Loucy (cell line): ENCODE measurements at regions not wholly inside any gene's neighbourhood (a gene's known extent, or its start where the extent isn't known, plus 50 kb on each side); places are given as distances from the start of the nearest gene placed in this dataset.
"Not testable (repeated sequence)": the region's sequence is repeated elsewhere in the genome, so short reads cannot be mapped to it uniquely, and the experiment has no call there.

Experiments used
- H2AFZ ChIP-seq: fragments of 200-600 bp; sonication (generic); 2 replicates; pipeline ENCODE4 v1.6.0; 2016; ENCODE audit warnings: antibody characterized with exemption, mild to moderate bottlenecking, low read length, moderate library complexity
- H3F3A ChIP-seq: fragments of 200-600 bp; 2 replicates; pipeline ENCODE4 v1.6.0; 2016; ENCODE audit warnings: antibody characterized with exemption, low read depth, mild to moderate bottlenecking
- H3K27me3 ChIP-seq: fragments of 200-600 bp; sonication (generic); 2 replicates; pipeline ENCODE4 v1.6.1; 2014; ENCODE audit warnings: low read length, mild to moderate bottlenecking; ENCODE audit not compliant: insufficient read depth, poor library complexity, severe bottlenecking
- H3K36me3 ChIP-seq: fragments of 200-600 bp; sonication (generic); 2 replicates; pipeline ENCODE4 v1.6.1; 2016; ENCODE audit warnings: low read length; ENCODE audit not compliant: insufficient read depth
- H3K4me1 ChIP-seq: fragments of 200-600 bp; sonication (generic); 2 replicates; pipeline ENCODE4 v1.5.1; 2014; ENCODE audit warnings: low read length, mild to moderate bottlenecking; ENCODE audit not compliant: insufficient read depth, poor library complexity, severe bottlenecking
- H3K4me2 ChIP-seq: fragments of 200-600 bp; sonication (generic); 2 replicates; pipeline ENCODE4 v1.6.0; 2014; ENCODE audit warnings: antibody characterized with exemption, low read length, low read depth, mild to moderate bottlenecking; ENCODE audit not compliant: poor library complexity, severe bottlenecking
- H3K4me3 ChIP-seq: fragments of 200-600 bp; sonication (generic); 2 replicates; pipeline ENCODE4 v1.5.1; 2014; ENCODE audit warnings: low read length, mild to moderate bottlenecking, mixed read lengths; ENCODE audit not compliant: poor library complexity, severe bottlenecking
- H3K79me2 ChIP-seq: fragments of 200-600 bp; sonication (generic); 2 replicates; pipeline ENCODE4 v1.6.1; 2014; ENCODE audit warnings: low read length; ENCODE audit not compliant: insufficient read depth
- H3K9ac ChIP-seq: fragments of 200-600 bp; sonication (generic); 2 replicates; pipeline ENCODE4 v1.6.0; 2014; ENCODE audit warnings: mild to moderate bottlenecking, low read depth, low read length, moderate library complexity; ENCODE audit not compliant: poor library complexity, severe bottlenecking
- H3K9me2 ChIP-seq: fragments of 200-600 bp; sonication (generic); replicated peaks from 2 replicates; pipeline ENCODE4 v1.6.1; 2016; ENCODE audit warnings: low read depth, low read length, mixed read lengths
- H3K9me3 ChIP-seq: fragments of 200-600 bp; sonication (generic); 2 replicates; pipeline ENCODE4 v1.6.1; 2014; ENCODE audit warnings: mild to moderate bottlenecking, antibody characterized with exemption, low read length, low read depth; ENCODE audit not compliant: insufficient read depth
- H4K20me1 ChIP-seq: fragments of 200-600 bp; sonication (generic); 2 replicates; pipeline ENCODE4 v1.6.0; 2014; ENCODE audit warnings: antibody characterized with exemption, low read length, mild to moderate bottlenecking; ENCODE audit not compliant: insufficient read depth, poor library complexity, severe bottlenecking
- CTCF ChIP-seq: fragments of 200-600 bp; sonication (generic); conservative IDR thresholded peaks from 2 replicates; pipeline ENCODE4 v1.5.1; 2014; ENCODE audit warnings: mild to moderate bottlenecking, antibody characterized with exemption, low read length
- EZH2phosphoT487 ChIP-seq: fragments of 200-600 bp; IDR thresholded peaks from 2 replicates; pipeline ENCODE4 v1.6.1; 2018; ENCODE audit warnings: antibody characterized with exemption, mild to moderate bottlenecking, moderate library complexity, borderline replicate concordance

GRCh38 chr6:86070151-86070550, 427.5 kb upstream of the SYNCRIP start:
- H3F3A ChIP-seq: no peaks in the 10 kb centered on the region
- no peak for TF ChIP-seq EZH2phosphoT487
- no peak for TF ChIP-seq CTCF
- no peak overlapping the region for H3K4me2 ChIP-seq
- H3K27me3 ChIP-seq: no peaks in the 10 kb centered on the region
- H3K9me3 ChIP-seq: no peaks in the 10 kb centered on the region
- H3K4me1 ChIP-seq: no peaks in the 10 kb centered on the region
- H3K4me3 ChIP-seq: no peak overlapping the region
- H3K36me3 ChIP-seq: no peaks in the 10 kb centered on the region
- no peak overlapping the region for H3K9ac ChIP-seq
- H3K9me2 ChIP-seq: no peaks in the 10 kb centered on the region
- no peaks in the 10 kb centered on the region for H4K20me1 ChIP-seq
- H3K79me2 ChIP-seq: no peaks in the 10 kb centered on the region
- H2AFZ ChIP-seq: no peak overlapping the region

DNA sequence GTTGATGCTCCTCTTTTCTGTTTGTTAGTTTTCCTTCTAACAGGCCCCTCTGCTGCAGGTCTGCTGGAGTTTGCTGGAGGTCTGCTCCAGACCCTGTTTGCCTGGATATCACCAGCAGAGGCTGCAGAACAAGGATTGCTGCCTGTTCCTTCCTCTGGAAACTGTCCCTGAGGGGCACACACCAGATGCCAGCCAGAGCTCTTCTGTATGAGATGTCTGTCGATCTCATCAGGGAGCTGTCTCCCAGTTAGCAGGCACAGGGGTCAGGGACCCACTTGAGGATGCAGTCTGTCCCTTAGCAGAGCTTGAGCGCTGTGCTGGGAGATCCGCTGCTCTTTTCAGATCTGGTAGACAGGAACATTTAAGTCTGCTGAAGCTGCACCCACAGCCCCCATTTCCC, 422.3 kb upstream of the SYNCRIP start:
- peaks cover 11% of the 10 kb centered on the region for H3K4me1 ChIP-seq
- H4K20me1 ChIP-seq, H3K4me3 ChIP-seq, H3F3A ChIP-seq, H3K9me2 ChIP-seq, H3K36me3 ChIP-seq, H3K4me2 ChIP-seq, H3K9me3 ChIP-seq, H2AFZ ChIP-seq, H3K27me3 ChIP-seq, H3K9ac ChIP-seq, H3K79me2 ChIP-seq: not testable (repeated sequence)

DNA sequence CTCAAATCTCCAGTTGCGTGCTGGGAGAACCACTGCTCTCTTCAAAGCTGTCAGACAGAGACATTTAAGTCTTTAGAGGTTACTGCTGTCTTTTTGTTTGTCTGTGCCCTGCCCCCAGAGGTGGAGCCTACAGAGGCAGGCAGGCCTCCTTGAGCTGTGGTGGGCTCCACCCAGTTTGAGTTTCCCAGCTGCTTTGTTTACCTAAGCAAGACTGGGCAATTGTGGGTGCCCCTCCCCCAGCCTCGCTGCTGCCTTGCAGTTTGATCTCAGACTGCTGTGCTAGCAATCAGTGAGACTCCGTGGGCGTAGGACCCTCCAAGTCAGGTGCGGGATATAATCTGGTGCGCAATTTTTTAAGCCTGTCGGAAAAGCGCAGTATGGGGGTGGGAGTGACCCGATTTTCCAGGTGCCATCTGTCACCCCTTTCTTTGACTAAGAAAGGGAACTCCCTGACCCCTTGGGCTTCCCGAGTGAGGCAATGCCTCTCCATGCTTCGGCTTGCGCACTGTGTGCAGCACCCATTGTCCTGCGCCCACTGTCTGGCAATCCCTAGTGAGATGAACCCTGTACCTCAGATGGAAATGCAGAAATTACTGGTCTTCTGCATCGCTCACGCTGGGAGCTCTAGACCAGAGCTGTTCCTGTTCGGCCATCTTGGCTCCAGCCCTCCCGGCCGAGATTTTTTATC, 414.8 kb upstream of the SYNCRIP start:
- not testable (repeated sequence) for H3K9me3 ChIP-seq, H3K4me2 ChIP-seq, H3K4me3 ChIP-seq, H3K9ac ChIP-seq, H3F3A ChIP-seq, H3K79me2 ChIP-seq, H3K36me3 ChIP-seq, H2AFZ ChIP-seq, H3K27me3 ChIP-seq, H4K20me1 ChIP-seq, H3K9me2 ChIP-seq
- peaks cover 14% of the 10 kb centered on the region for H3K4me1 ChIP-seq

- Histone ChIP-seq H3K9me3 (0 out of 2 replicates have a peak, but pooled peaks cover 3% of the 10 kb centered on the region), H4K20me1 (no peaks in the 10 kb centered on the region), H3K27me3 (no peaks in the 10 kb centered on the region), H3K36me3 (no peaks in the 10 kb centered on the region), H3K9ac (no peak overlapping the region), H3K9me2 (no peaks in the 10 kb centered on the region), H3K4me3 (no peak overlapping the region), H2AFZ (no peak overlapping the region), H3K79me2 (no peaks in the 10 kb centered on the region), H3K4me2 (no peak overlapping the region), H3F3A (no peaks in the 10 kb centered on the region), H3K4me1 (no peaks in the 10 kb centered on the region)
- TF ChIP-seq CTCF (no peak), EZH2phosphoT487 (no peak)
Measured at GRCh38 chr6:86045038-86045437, 402.4 kb upstream of the SYNCRIP start.
